ENCODE measurements at regions not wholly inside any gene's neighbourhood (a gene's known extent, or its start where the extent isn't known, plus 50 kb on each side); places are given as distances from the start of the nearest gene placed in this dataset.

GRCh38 chr11:80844110-80844819 is 1403.4 kb upstream of the TENM4 start:
- Mint-ChIP-seq H3K36me3 (ENCODE audit: low read depth) (no peaks in the 10 kb centered on the region), H3K27ac (no peak overlapping the region), H3K4me1 (peaks cover 15% of the 10 kb centered on the region), H3K9me3 (no peaks in the 10 kb centered on the region), H3K27me3 (ENCODE audit: low read depth, poor library complexity) (no peaks in the 10 kb centered on the region), H3K4me3 (no peak overlapping the region)
- DNase-seq = no peak
- TF ChIP-seq, protein P1, sequence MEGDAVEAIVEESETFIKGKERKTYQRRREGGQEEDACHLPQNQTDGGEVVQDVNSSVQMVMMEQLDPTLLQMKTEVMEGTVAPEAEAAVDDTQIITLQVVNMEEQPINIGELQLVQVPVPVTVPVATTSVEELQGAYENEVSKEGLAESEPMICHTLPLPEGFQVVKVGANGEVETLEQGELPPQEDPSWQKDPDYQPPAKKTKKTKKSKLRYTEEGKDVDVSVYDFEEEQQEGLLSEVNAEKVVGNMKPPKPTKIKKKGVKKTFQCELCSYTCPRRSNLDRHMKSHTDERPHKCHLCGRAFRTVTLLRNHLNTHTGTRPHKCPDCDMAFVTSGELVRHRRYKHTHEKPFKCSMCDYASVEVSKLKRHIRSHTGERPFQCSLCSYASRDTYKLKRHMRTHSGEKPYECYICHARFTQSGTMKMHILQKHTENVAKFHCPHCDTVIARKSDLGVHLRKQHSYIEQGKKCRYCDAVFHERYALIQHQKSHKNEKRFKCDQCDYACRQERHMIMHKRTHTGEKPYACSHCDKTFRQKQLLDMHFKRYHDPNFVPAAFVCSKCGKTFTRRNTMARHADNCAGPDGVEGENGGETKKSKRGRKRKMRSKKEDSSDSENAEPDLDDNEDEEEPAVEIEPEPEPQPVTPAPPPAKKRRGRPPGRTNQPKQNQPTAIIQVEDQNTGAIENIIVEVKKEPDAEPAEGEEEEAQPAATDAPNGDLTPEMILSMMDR (IDR thresholded peaks at IDR 0.05) = no peak

DNA sequence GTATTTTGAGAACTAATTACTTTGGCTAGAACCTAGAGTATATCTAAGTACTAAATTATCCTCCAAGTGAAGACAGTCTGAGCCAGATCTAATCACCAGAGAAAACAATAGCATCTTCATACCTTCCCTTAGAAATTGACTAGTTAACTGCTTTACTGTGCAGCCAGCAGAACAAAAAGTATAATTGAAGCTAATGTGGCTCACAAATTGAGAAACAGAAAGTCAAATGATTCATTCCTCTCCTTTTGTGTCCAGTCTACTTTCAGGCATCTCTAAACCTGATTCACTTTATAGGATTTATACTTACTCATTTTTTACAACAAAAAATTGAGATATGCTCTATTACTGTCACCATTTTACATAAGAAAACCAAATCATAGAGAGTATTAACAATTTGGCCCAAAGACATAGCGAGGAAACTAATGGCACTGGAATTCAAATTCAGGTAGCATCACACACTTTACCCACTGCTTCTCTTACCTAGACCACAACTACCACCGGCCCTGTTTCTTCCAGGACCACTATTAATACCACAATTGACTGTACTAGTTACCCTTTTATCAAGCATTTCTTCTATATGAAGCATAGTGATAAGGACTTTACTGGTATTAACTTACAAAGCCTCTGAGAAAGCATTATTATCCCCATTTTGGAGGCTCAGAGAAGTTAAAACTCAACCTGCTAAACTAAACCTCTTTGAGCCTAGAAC is 1402.6 kb upstream of the TENM4 start:
- H3K9me3 Mint-ChIP-seq = no peaks in the 10 kb centered on the region
- H3K4me1 Mint-ChIP-seq = peaks cover 15% of the 10 kb centered on the region
- no peak overlapping the region for H3K4me3 Mint-ChIP-seq
- no peak overlapping the region for H3K27ac Mint-ChIP-seq
- no peak for DNase-seq
- H3K27me3 Mint-ChIP-seq (ENCODE audit: low read depth, poor library complexity) = no peaks in the 10 kb centered on the region
- TF ChIP-seq, protein P1 (IDR thresholded peaks at IDR 0.05) = no peak
- no peaks in the 10 kb centered on the region for H3K36me3 Mint-ChIP-seq (ENCODE audit: low read depth)

DNA sequence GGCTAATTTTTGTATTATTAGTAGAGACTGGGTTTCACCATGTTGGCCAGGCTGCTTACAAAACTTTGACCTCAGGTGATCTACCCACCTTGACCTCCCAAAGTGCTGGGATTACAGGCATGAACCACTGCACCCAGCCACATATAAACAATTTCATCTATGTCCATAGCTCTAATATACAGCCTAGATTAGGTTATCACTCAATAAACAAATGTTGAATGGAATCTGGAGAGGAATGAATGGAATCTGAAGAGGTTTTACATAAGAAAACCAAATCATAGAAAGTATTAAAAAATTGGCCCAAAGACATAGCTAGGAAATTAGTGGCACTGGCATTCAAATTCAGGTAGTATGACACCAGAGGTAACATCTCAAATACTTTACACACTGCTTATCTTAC is 1401.4 kb upstream of the TENM4 start:
- H3K4me1 Mint-ChIP-seq = peaks cover 15% of the 10 kb centered on the region
- no peak overlapping the region for H3K4me3 Mint-ChIP-seq
- TF ChIP-seq, protein P1 (IDR thresholded peaks at IDR 0.05) = no peak
- no peaks in the 10 kb centered on the region for H3K27me3 Mint-ChIP-seq (ENCODE audit: low read depth, poor library complexity)
- H3K9me3 Mint-ChIP-seq = no peaks in the 10 kb centered on the region
- DNase-seq = no peak
- H3K27ac Mint-ChIP-seq = no peak overlapping the region
- no peaks in the 10 kb centered on the region for H3K36me3 Mint-ChIP-seq (ENCODE audit: low read depth)

DNA sequence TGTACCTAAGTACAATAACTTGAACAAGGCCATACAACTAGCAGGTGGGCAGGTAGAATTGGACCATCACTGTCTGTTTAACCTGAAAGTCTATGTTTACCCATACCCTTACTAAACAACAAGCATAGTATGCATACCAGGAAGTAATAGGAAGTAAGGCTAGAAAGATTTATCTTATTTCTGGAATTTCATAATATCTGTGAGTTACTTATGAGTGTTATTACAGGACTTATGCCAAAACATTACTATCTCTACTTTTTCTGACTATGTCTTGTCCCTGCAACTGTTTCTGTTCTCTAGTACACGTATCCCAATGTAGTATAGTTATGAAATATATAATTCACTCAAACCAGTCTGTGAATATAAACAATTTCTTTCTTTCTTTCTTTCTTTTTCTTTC is 1400.8 kb upstream of the TENM4 start:
- Mint-ChIP-seq H3K27me3 (ENCODE audit: low read depth, poor library complexity) (no peaks in the 10 kb centered on the region), H3K4me3 (no peak overlapping the region), H3K9me3 (no peaks in the 10 kb centered on the region), H3K27ac (no peak overlapping the region), H3K4me1 (peaks cover 15% of the 10 kb centered on the region), H3K36me3 (ENCODE audit: low read depth) (no peaks in the 10 kb centered on the region)
- TF ChIP-seq, protein P1 (IDR thresholded peaks at IDR 0.05) = no peak
- DNase-seq = no peak

DNA sequence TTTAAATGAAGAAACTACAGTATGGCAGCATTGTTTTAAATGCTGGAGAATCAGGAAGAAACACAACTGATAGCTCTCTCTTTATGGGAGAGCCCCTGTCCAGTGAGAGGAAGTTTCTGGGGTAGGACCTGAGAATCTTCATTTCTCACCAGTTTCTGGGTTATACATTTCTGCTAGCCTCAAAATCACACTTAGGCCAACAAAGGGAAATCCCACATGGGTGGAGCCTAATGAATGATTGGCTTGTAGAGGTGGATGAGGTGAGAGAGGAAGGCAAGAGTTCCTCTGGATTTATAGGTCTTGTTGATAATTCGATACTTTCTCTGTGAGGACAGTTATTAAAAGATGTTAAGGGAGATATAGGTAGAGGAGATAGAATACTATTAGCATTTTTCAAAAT is 1397.3 kb upstream of the TENM4 start:
- Mint-ChIP-seq H3K27ac (no peak overlapping the region), H3K4me3 (no peak overlapping the region), H3K27me3 (ENCODE audit: low read depth, poor library complexity) (no peaks in the 10 kb centered on the region), H3K36me3 (ENCODE audit: low read depth) (no peaks in the 10 kb centered on the region), H3K4me1 (no peaks in the 10 kb centered on the region), H3K9me3 (no peaks in the 10 kb centered on the region)
- TF ChIP-seq, protein P1 (IDR thresholded peaks at IDR 0.05) = no peak
- no peak for DNase-seq

GRCh38 chr11:80837051-80837450 is 1396.2 kb upstream of the TENM4 start:
- Mint-ChIP-seq H3K4me3 (no peak overlapping the region), H3K9me3 (no peaks in the 10 kb centered on the region), H3K27me3 (ENCODE audit: low read depth, poor library complexity) (peaks cover 3% of the 10 kb centered on the region), H3K27ac (no peak overlapping the region), H3K4me1 (no peaks in the 10 kb centered on the region), H3K36me3 (ENCODE audit: low read depth) (no peaks in the 10 kb centered on the region)
- DNase-seq = no peak
- TF ChIP-seq, protein P1 (IDR thresholded peaks at IDR 0.05) = no peak

All from nephron progenitor cell (in vitro differentiated cells).